MM.1S (cell line): ENCODE measurements at regions not wholly inside any gene's neighbourhood (a gene's known extent, or its start where the extent isn't known, plus 50 kb on each side); places are given as distances from the start of the nearest gene placed in this dataset.

Experiments used
- EZH2 ChIP-seq: fragments of 300-600 bp; sonication (generic); optimal IDR thresholded peaks from 2 replicates; pipeline ENCODE3; 2017; ENCODE audit warnings: low read depth, mild to moderate bottlenecking, antibody characterized with exemption, low read length, mixed read lengths
- EZH2phosphoT487 ChIP-seq: fragments of 300-600 bp; sonication (generic); IDR thresholded peaks from 2 replicates; pipeline ENCODE4 v1.6.1; 2018; ENCODE audit warnings: antibody characterized with exemption, low read length
- TF ChIP-seq, protein P1 (sequence below): fragments of 300-600 bp; sonication (generic); IDR thresholded peaks from 2 replicates; pipeline ENCODE4 v1.5.1; 2016; ENCODE audit warnings: antibody characterized with exemption, low read length, mixed read lengths

- TF ChIP-seq EZH2, result no peak
- TF ChIP-seq, protein P1, sequence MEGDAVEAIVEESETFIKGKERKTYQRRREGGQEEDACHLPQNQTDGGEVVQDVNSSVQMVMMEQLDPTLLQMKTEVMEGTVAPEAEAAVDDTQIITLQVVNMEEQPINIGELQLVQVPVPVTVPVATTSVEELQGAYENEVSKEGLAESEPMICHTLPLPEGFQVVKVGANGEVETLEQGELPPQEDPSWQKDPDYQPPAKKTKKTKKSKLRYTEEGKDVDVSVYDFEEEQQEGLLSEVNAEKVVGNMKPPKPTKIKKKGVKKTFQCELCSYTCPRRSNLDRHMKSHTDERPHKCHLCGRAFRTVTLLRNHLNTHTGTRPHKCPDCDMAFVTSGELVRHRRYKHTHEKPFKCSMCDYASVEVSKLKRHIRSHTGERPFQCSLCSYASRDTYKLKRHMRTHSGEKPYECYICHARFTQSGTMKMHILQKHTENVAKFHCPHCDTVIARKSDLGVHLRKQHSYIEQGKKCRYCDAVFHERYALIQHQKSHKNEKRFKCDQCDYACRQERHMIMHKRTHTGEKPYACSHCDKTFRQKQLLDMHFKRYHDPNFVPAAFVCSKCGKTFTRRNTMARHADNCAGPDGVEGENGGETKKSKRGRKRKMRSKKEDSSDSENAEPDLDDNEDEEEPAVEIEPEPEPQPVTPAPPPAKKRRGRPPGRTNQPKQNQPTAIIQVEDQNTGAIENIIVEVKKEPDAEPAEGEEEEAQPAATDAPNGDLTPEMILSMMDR, result no peak
- no peak for TF ChIP-seq EZH2phosphoT487
These were observed 93.8 kb upstream of the NTRK2 start for GRCh38 chr9:84575705-84576104.
